Astrocyte of the spinal cord (primary cell): ENCODE measurements at regions not wholly inside any gene's neighbourhood (a gene's known extent, or its start where the extent isn't known, plus 50 kb on each side); places are given as distances from the start of the nearest gene placed in this dataset.
A peak's percentile ranks its signal among the peaks of the same experiment; 100 is the strongest.

Experiments used
- DNase-seq: peaks from one replicate; pipeline ENCODE4 v3.0.0; 2011; ENCODE audit warnings: low read depth, low spot score
- H3K4me3 ChIP-seq: 2 replicates; pipeline ENCODE4 v1.5.1; 2011; ENCODE audit warnings: low read depth, mild to moderate bottlenecking, low read length, moderate library complexity
- in situ Hi-C: cut with HindIII; loops from 2 replicates; pipeline ENCODE4 v1.10.0; 2017; ENCODE audit warnings: low sequenced_read_pairs
- TF ChIP-seq, protein P1 (sequence below): IDR thresholded peaks from 2 replicates; pipeline ENCODE4 v1.5.1; 2012; ENCODE audit warnings: low read depth, mild to moderate bottlenecking, low read length, inconsistent platforms

DNA sequence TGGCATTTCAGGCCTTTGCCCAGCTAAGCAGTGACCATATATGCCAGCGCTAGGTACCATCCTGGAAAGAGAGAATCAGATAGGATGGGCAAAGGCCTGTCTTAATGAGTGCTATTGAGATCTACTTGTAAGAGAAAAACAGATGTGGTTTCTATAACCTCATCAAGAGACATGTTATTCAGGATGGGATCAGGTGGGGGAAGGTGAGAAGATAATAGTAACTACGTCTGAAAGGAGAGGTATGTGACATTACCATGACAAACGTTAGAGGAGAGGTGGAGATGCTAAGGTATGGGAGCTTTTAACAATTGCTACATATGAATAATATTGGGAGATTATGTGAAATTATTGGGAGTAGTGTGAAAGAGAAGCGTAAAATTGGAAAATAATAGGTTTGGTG, 204.2 kb upstream of the PLXNA2 start:
- no peak overlapping the region for H3K4me3 ChIP-seq
- no peak for DNase-seq
- TF ChIP-seq, protein P1, sequence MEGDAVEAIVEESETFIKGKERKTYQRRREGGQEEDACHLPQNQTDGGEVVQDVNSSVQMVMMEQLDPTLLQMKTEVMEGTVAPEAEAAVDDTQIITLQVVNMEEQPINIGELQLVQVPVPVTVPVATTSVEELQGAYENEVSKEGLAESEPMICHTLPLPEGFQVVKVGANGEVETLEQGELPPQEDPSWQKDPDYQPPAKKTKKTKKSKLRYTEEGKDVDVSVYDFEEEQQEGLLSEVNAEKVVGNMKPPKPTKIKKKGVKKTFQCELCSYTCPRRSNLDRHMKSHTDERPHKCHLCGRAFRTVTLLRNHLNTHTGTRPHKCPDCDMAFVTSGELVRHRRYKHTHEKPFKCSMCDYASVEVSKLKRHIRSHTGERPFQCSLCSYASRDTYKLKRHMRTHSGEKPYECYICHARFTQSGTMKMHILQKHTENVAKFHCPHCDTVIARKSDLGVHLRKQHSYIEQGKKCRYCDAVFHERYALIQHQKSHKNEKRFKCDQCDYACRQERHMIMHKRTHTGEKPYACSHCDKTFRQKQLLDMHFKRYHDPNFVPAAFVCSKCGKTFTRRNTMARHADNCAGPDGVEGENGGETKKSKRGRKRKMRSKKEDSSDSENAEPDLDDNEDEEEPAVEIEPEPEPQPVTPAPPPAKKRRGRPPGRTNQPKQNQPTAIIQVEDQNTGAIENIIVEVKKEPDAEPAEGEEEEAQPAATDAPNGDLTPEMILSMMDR, result no peak
- in situ Hi-C loops, result no loop called here

DNA sequence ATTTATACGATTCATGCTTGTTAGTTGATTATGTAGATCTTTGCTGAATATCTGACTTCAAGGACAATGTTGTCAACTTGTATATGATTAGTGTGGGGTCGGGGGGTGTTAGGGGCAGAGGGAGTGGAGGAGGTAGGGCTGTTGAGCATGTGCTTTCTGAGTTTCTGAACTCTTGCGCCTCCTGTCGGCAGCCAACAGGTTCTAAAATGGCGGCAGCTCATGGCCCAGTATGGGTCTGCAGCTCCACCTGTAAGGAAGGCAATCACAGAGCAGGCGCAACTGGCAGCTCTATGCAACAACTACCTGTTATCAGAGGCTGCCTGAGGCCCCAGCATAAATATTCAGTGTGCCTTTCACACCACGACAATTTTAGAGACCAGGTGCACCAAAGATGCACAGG, 205.8 kb upstream of the PLXNA2 start:
- in situ Hi-C loops, result no loop called here
- DNase-seq, result no peak
- TF ChIP-seq, protein P1, result no peak
- no peak overlapping the region for H3K4me3 ChIP-seq

DNA sequence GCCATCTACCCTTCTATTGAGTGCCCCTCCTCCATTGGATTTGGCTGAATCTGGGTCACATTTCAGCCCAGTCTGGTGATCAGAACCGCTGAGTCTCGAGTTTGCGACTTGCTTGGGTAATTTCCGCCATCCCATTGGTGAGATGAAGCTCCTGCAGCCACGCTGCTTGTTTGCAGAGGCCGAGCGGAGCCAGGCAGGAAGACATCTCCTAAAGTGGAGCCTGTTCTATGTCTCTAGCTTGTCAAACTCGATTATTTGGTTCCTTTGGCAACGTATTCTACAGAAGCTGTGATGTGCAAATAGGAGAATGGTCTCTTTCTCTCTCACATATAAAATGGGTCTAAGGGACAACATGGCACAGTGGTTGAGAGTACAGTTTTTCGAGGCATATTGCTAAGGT, 206.8 kb upstream of the PLXNA2 start:
- in situ Hi-C loops, result no loop called here
- TF ChIP-seq, protein P1, result no peak
- H3K4me3 ChIP-seq, result no peak overlapping the region
- no peak for DNase-seq

DNA sequence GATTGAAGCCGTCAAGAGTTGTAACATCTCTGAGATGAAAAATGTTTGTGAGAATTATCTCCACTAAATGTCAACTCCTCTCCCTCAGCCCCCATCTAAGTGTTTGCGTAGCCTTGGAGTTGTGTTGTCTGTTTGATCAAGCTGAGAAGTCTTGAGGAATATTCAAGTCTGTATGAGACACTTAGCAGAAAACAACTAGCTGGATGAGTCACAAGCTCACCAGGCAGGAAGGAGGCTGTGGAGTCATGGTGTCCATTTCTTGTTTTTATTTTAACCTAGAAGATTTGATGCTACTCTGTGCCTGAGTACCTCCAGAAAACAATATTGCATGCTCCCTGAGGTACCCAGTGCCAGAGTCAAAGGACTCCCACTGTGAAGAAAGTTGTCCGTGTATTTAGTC, 211.6 kb upstream of the PLXNA2 start:
- DNase-seq, result peak; percentile 49
- H3K4me3 ChIP-seq, result no peak overlapping the region
- TF ChIP-seq, protein P1, result no peak
- in situ Hi-C loops, result no loop called here

DNA sequence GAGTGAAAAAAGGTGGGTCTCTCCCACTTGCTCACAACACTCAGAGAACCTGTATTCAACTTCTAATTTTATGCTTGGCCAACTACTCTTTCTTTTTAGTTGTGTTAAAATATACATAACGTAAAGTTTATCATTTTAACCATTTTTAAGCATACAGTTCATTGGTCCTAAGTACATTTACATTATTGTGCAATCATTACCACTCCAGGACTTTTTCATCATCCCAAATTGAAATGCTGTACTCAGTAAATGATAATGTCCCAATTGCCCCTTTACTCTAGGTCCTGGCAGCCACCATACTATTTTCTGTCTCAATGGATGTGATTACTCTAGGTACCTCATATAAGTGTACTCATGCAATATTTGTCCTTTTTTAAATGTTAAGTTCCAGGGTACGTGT, 212.3 kb upstream of the PLXNA2 start:
- in situ Hi-C loops, result no loop called here
- TF ChIP-seq, protein P1, result no peak
- H3K4me3 ChIP-seq, result no peak overlapping the region

DNA sequence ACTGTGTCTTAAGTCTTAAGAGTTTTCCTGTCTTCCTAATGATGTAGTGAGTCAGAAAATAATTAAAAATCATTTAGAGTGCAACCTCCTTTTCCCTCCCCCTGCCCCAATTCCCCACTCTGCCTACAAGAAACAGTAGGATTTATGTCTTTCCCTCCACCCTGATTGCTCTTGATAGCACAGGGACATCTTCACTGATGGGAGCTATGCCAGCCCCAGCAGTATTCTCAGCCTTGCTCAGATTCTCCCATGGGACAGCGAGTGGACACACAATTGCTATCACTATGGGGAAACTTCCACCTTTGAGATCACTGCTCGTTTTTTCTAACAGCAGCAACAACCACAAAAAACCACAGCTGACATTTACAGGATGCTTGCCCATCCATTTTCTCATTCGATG, 216.6 kb upstream of the PLXNA2 start:
- TF ChIP-seq, protein P1, result no peak
- no peak for DNase-seq
- in situ Hi-C loops, result no loop called here
- H3K4me3 ChIP-seq, result no peak overlapping the region

More for the DNA sequence above, 212.3 kb upstream of the PLXNA2 start:
- no peak for DNase-seq

DNA sequence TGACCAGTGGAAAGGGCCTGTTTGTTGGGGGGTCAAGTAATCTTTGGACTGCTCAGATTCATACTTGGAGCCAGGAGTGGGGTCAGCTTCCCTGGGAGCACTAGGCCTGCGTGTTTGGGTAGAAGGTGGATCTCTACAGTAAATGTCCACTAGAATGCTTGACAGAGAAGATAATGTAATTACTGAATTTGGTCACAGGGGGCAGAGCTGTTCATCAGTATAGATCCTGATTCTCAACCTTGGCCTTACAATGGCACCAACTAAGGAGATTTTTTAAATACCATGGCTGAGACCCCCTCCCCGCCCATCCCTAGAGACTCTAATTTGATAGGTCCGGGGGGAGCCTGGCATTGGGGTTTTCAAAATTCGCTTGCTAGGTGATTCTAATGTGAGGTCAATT, 217.5 kb upstream of the PLXNA2 start:
- no peak for DNase-seq
- TF ChIP-seq, protein P1, result peak; percentile 13
- H3K4me3 ChIP-seq, result no peak overlapping the region
- in situ Hi-C loops, result no loop called here
